ENCODE measurements at regions not wholly inside any gene's neighbourhood (a gene's known extent, or its start where the extent isn't known, plus 50 kb on each side); places are given as distances from the start of the nearest gene placed in this dataset.

- TF ChIP-seq CREB1 (IDR thresholded peaks at IDR 0.05; ENCODE audit: low read depth) = no peak
- no peak for TF ChIP-seq TCF12 (IDR thresholded peaks at IDR 0.05; ENCODE audit: low read depth)
- no peak for TF ChIP-seq USF1 (IDR thresholded peaks at IDR 0.05)
- TF ChIP-seq ZBTB7A (IDR thresholded peaks at IDR 0.05; ENCODE audit: low read depth) = no peak
- no peak for TF ChIP-seq YY1 (IDR thresholded peaks at IDR 0.05; ENCODE audit: low read depth)
- TF ChIP-seq RAD21 (IDR thresholded peaks at IDR 0.05; ENCODE audit: low read depth) = no peak
- no peak for TF ChIP-seq CEBPB (IDR thresholded peaks at IDR 0.05)
- no peak for TF ChIP-seq TEAD4 (IDR thresholded peaks at IDR 0.05)
- no peak for TF ChIP-seq TAF1 (IDR thresholded peaks at IDR 0.05; ENCODE audit: low read depth)
- TF ChIP-seq FOXM1 (IDR thresholded peaks at IDR 0.05; ENCODE audit: borderline replicate concordance, low read depth) = no peak
- TF ChIP-seq EGR1 (IDR thresholded peaks at IDR 0.05) = no peak
- TF ChIP-seq EP300 (IDR thresholded peaks at IDR 0.05; ENCODE audit: borderline replicate concordance) = no peak
- no peak for TF ChIP-seq MAX (IDR thresholded peaks at IDR 0.05)
- no peak for TF ChIP-seq REST (IDR thresholded peaks at IDR 0.05; ENCODE audit: low read depth)
- TF ChIP-seq NFIC (IDR thresholded peaks at IDR 0.05) = no peak
Observed at GRCh38 chr9:103193992-103194391, 198.9 kb downstream of the CYLC2 start.

- no peak for TF ChIP-seq TCF12 (IDR thresholded peaks at IDR 0.05; ENCODE audit: low read depth)
- no peak for TF ChIP-seq TAF1 (IDR thresholded peaks at IDR 0.05; ENCODE audit: low read depth)
- TF ChIP-seq EP300 (IDR thresholded peaks at IDR 0.05; ENCODE audit: borderline replicate concordance) = no peak
- TF ChIP-seq FOXM1 (IDR thresholded peaks at IDR 0.05; ENCODE audit: borderline replicate concordance, low read depth) = no peak
- TF ChIP-seq YY1 (IDR thresholded peaks at IDR 0.05; ENCODE audit: low read depth) = no peak
- no peak for TF ChIP-seq MAX (IDR thresholded peaks at IDR 0.05)
- no peak for TF ChIP-seq NFIC (IDR thresholded peaks at IDR 0.05)
- no peak for TF ChIP-seq EGR1 (IDR thresholded peaks at IDR 0.05)
- no peak for TF ChIP-seq TEAD4 (IDR thresholded peaks at IDR 0.05)
- TF ChIP-seq USF1 (IDR thresholded peaks at IDR 0.05) = no peak
- no peak for TF ChIP-seq CEBPB (IDR thresholded peaks at IDR 0.05)
Observed at GRCh38 chr9:103203172-103203571, 208.0 kb downstream of the CYLC2 start.

GRCh38 chr9:103210607-103211006 is 215.5 kb downstream of the CYLC2 start:
- TF ChIP-seq TEAD4 (IDR thresholded peaks at IDR 0.05) = no peak
- no peak for TF ChIP-seq EP300 (IDR thresholded peaks at IDR 0.05; ENCODE audit: borderline replicate concordance)
- no peak for TF ChIP-seq MAX (IDR thresholded peaks at IDR 0.05)
- no peak for TF ChIP-seq RAD21 (IDR thresholded peaks at IDR 0.05; ENCODE audit: low read depth)
- no peak for TF ChIP-seq USF1 (IDR thresholded peaks at IDR 0.05)
- TF ChIP-seq YY1 (IDR thresholded peaks at IDR 0.05; ENCODE audit: low read depth) = no peak
- no peak for TF ChIP-seq NFIC (IDR thresholded peaks at IDR 0.05)
- no peak for TF ChIP-seq EGR1 (IDR thresholded peaks at IDR 0.05)
- TF ChIP-seq TAF1 (IDR thresholded peaks at IDR 0.05; ENCODE audit: low read depth) = no peak
- no peak for TF ChIP-seq ZBTB7A (IDR thresholded peaks at IDR 0.05; ENCODE audit: low read depth)

- TF ChIP-seq TEAD4 (IDR thresholded peaks at IDR 0.05) (no peak), FOXM1 (IDR thresholded peaks at IDR 0.05; ENCODE audit: borderline replicate concordance, low read depth) (no peak), YY1 (IDR thresholded peaks at IDR 0.05; ENCODE audit: low read depth) (no peak), TAF1 (IDR thresholded peaks at IDR 0.05; ENCODE audit: low read depth) (no peak), CREB1 (IDR thresholded peaks at IDR 0.05; ENCODE audit: low read depth) (no peak), TCF12 (IDR thresholded peaks at IDR 0.05; ENCODE audit: low read depth) (no peak), ZBTB7A (IDR thresholded peaks at IDR 0.05; ENCODE audit: low read depth) (no peak), CEBPB (IDR thresholded peaks at IDR 0.05) (no peak), NFIC (IDR thresholded peaks at IDR 0.05) (no peak), EGR1 (IDR thresholded peaks at IDR 0.05) (no peak), MAX (IDR thresholded peaks at IDR 0.05) (no peak), USF1 (IDR thresholded peaks at IDR 0.05) (no peak), RAD21 (IDR thresholded peaks at IDR 0.05; ENCODE audit: low read depth) (no peak), REST (IDR thresholded peaks at IDR 0.05; ENCODE audit: low read depth) (no peak), EP300 (IDR thresholded peaks at IDR 0.05; ENCODE audit: borderline replicate concordance) (no peak)
Observed at GRCh38 chr9:103215197-103215596, 220.1 kb downstream of the CYLC2 start.
